Activated T-cell treated with anti-CD3 and anti-CD28 coated beads for 4 hours (primary cell): ENCODE measurements at regions not wholly inside any gene's neighbourhood (a gene's known extent, or its start where the extent isn't known, plus 50 kb on each side); places are given as distances from the start of the nearest gene placed in this dataset.

Experiments used
- DNase-seq: peaks from one replicate; pipeline ENCODE4 v3.0.0-alpha.2; 2020

DNA sequence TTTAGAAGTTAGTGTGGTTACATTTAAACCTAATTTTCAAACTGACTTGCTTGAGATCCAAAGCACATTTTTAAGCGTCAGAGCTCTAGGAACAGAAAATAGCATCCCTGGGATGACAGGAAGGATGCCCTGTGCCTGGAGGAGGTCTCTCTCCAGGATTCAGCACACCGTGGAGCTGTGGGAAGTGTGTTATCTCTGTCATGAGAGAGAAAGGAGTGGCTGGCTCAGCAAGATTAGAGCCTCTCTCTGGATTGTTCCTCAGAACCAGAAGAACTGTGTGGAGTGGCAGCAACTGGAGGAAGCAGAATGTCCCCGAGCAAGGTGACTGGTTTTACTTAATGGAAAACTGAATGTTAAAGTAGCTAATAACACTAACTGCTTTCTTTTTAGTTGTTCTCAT lies 233.6 kb upstream of the TGFBR2 start:
- DNase-seq = no peak

DNA sequence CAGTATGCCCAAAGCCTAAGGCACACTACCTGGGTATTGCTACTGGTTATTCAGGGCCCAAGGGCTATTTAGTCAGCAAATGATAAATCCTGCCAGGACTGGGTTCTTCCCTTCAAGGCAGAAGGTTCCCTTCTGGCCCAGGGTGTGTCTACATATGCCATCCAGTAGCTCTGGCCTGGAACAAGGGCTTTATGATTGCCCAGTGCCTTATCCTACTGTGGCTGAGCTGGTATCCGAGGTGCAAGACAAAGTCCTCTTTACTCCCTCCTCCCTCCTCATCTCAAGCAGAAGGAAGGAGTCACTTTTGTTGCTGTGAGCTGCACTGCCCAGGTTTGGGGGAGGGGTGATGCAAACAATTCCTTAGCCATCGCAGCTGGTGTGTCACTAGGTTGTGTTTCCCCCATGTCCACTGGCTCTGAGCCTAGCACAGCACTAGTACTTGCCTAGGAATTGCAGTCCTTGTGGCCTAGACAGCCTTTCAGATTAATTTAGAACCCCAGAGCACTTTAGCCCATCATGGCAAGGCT lies 221.8 kb upstream of the TGFBR2 start:
- no peak for DNase-seq

DNA sequence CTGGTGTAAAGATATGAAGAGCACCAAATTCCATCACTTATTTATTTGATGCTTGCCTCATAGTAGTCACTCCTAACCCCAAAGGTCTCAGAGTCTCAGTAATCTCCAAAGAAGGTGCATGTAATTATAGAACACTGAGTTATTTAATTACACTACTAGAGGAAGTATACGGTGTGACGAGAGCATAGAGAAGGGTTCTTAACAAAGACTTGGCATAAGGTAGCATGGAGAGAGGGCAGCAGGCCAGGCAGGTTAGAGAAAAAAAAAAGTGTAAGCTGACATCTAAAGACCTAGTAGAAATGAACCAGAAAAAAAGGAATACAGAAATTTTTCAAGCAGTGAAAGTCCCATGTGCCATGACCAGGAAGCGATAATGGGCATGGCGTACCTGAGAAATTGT lies 213.3 kb upstream of the TGFBR2 start:
- DNase-seq = no peak

DNA sequence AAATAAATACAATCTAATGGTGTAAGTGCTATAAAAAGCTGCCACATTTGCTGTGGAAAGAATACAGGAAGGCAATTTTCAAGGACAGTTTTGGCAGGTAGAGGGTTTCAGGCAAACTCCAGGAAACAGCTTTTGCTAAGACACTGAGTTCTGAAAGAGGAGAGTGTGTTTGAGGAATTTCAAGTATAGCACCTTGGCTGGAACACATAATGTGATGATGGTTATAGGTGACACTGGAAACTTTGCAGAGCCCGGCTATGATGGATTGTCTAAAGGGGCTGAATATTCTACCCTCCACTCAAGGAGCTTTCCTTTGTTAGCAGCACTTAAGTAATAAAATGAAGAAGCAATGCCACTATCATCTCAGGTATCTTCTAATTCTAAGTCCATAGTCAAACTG lies 209.4 kb upstream of the TGFBR2 start:
- DNase-seq = no peak

DNA sequence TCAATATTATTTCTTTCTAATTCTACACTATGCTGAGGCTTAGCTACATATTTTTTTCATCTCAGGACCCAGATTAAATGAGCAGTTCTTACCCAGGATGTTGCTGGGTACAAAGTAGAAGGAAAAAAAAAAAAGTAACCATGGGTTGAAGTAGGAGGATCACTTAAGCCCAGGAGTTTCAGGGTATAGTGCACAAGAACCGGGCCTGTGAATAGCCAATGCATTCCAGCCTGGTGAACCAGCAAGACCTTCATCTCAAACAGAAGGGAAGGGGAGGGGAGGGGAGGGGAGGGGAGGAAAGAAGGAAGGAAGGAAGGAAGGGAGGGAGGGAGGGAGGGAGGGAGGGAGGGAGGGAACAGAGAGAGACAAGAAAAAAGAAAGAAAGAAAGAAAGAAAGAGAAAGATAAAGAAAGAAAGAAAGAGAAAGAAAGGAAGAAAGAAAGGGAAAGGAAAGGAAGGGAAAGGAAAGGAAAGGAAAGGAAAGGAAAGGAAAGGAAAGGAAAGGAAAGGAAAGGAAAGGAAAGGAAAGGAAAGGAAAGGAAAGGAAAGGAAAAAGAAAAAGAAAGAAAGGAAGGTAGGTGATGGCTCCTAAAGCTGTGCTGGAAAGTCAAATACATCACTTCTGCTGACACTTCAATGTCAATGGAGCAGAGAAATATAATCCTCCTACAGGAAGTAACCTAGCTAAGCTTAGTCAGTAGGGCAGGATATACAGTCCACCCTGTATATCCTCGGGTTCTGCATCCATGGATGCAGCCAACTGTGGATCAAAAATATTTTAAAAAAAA lies 206.8 kb upstream of the TGFBR2 start:
- DNase-seq = no peak

DNA sequence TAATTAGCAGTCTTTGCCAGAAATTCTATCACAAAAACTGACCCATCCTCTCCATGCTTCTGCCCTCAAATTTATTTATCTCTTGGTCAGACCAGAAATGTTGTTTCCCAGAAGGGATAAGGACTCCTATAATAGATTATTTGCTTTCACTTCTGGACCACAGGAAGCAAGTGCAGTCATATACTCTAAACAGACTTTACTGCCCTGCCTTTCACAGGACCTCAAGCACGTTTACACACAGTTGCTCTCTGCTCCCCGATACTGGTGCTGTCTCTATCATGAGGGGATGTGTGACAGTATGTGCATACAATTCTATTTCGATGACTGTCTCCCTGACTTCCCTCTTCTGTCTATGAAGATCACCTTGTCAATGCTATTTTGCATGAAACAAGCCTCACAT lies 205.5 kb upstream of the TGFBR2 start:
- no peak for DNase-seq

DNA sequence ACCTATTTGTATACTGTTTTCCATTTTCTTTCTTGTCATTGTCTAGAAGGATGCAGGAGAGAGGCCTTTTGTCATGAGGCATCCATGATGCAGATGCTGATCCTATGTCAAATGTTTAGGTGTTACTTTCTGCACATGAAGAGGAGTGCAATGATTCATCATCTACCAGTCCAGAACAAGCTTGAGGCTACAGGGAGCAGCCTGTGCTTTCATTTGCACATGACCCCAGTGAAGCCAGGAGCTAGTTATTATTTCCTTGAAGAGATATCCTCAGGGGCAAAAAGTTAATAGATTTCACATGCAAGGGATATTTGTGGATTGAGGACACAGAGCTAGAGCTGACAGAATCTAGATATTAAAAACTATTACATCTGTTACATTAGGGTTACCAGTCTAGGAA lies 204.4 kb upstream of the TGFBR2 start:
- no peak for DNase-seq

DNA sequence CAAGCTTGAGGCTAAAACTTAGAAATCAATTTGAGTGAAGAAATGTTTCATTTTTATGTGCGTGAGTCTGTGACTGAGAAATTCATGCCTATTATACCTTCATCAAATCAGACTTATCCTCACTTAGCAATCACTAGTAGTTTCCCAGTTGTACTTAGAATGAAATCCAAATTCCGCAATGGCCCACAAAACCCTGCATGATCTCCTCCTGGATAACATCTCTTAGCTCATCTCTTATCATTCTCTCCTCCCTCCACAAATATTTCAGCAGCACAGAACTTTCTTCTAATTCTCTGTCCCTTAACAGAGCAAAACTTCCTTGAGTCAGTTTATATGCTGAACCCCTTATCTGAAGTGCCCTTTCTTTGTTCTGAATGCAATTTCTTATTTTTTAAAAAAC lies 198.8 kb upstream of the TGFBR2 start:
- no peak for DNase-seq

DNA sequence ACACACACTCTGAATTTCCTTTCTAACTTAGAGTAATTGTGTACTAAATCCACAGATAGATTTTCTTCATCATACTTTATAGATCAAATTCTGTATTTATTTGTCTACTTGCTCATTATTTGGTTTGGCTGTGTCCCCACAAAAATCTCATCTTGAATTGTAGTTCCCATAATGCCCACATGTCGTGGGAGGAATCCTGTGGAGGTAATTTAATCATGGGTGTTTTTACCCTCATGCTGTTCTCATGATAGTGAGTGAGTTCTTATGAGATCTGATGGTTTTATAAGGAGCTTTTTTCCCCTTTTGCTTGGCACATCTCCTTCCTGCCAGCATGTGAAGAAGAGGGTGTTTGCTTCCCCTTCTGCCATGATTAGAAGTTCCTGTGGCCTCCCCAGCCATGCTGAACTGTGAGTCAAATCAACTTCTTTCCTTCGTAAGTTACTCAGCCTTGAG lies 198.3 kb upstream of the TGFBR2 start:
- DNase-seq = no peak

DNA sequence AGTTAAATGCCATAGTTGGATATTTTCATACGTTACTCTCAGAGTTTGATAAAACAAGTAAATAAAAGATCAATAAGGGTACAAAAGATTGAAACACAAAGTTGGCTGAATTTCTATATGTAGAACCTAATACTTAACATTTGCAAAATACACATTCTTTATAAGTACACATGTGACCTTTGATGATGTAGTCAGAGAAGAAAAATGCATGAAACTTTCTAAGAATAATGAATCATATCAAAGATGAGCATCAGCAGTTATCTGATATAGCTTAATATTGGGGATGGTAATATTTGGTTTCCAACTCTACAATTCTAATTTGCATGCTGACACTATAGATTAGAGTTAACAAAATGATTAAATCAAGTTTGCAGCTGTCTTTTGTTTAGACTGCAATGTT lies 188.0 kb upstream of the TGFBR2 start:
- DNase-seq = no peak

DNA sequence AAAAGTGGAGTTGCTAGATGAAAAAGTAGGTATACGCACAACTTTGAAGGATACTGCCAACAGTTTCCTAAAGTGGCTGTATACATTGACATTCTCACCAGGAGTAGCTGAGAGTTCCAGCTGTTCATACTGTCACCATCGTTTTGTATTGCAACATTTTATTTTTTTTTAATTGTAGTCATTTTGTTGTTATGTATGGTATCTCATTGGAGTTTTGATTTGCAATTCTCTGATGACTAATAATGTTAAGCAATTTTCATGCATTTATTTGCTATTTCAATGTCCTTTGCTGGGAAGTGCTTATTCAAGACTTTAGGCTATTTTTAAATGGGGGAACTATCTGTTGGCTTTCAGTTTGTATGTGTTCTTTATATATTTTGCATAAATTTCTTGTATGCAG lies 185.1 kb upstream of the TGFBR2 start:
- DNase-seq = no peak

DNA sequence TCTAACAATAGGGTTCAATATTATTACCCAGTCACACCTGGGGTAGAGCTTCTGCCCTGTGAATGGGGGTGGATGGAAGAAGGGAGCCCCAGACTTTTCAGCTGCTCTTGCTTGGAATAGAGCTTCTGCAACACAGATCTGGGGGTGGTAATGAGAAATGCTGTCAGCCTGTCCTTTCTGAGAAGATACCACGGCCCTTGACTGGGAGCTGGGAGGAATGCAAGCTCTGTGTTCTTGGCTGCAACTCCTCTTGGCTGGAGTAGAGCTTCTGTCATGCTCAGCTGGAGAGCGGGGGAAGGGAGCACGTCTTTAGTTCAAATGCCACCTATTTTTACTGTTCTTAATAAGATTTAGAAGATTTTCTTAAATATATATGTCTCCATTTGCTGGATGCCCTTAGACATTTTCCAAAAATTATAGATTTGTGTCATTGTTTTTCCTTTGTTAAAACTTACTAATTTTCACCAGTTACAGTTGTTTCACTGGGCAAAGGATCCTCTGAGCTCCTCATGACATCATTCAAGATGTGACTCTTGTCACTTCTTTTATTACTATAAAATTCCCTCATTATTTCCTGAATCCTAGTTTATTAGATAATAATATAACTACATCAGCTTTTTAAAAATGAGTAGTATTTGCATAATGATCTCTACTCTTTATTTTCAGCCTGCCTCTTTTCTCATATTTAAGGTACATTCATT lies 180.0 kb upstream of the TGFBR2 start:
- no peak for DNase-seq

DNA sequence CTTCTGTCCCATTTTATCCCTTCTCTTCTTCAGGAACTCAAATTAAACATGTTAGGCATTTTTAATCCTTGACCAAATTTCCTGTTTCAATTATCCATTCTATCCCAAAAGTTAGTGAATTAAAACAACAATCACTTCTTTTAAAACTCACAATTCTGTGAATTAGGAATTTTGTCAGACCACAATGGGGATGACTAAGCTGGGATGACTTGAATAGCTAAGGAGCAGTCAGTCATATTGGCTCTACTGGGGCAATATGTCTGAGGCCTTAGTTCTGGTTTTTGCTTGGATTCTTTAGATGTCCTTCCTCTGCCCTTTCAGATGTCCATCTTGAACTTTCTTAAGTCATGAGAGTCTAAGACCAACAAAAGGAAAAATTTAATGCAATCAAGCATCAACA lies 178.2 kb upstream of the TGFBR2 start:
- DNase-seq = no peak

DNA sequence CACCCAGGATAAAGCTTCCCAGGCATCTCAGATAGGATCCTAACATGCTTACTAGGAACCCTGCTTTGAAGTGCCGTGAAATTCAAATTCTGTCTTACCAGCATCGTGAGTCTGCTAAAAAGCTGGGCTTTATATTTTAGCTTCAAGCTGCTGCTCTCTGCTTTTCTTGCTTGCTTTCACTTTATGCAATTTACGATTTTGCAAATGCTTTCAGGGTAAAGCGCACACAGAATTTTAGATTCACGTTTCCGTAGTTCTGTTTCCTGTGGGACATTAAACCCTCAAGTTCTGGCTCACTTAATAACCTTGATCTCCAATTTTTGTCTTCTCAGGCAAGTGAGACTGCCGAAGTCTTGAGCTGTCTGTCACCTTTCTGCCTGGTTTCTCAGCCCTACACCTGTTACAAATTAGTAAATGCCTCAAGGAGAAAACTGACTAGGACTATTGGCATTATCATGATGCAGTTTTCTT lies 170.5 kb upstream of the TGFBR2 start:
- DNase-seq = no peak

DNA sequence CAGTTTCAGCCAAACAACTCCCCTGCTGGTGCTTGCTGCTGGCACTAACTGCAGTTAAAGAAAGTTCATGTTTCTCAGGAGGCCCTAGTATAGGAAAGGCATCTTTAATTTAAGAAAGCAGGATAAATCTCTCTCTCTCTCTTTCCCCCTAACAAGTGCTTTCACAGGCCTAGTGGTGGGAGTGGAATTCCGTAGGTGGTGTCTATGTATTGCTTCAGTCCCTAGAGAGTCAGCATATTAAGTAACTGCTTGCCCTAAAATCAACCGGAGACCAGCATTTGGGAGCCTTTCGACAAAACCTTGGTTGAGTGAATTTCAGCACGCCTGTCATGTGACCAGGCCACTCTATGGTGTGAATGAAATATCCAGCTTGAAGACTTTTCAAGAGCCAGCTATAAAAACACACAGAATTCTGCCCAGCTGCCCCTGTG lies 169.2 kb upstream of the TGFBR2 start:
- no peak for DNase-seq

DNA sequence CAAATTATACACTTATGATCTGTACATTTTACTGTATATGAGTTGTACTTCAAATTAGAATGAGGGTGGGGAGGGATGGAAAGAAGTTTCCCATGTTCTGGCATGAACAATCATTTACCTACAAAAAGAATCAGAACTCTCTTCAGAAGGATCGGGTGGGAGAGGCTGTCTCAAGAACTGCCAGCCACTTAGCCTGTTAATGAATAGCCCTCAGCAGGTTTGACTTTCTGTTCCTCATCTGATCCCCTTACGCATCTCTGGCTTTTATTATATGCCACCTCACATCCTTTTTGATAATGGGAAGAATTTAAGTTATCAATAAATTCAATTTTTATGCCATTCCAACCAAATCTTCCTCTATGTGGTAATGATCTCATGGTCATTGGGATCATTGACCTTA lies 168.3 kb upstream of the TGFBR2 start:
- DNase-seq = no peak

DNA sequence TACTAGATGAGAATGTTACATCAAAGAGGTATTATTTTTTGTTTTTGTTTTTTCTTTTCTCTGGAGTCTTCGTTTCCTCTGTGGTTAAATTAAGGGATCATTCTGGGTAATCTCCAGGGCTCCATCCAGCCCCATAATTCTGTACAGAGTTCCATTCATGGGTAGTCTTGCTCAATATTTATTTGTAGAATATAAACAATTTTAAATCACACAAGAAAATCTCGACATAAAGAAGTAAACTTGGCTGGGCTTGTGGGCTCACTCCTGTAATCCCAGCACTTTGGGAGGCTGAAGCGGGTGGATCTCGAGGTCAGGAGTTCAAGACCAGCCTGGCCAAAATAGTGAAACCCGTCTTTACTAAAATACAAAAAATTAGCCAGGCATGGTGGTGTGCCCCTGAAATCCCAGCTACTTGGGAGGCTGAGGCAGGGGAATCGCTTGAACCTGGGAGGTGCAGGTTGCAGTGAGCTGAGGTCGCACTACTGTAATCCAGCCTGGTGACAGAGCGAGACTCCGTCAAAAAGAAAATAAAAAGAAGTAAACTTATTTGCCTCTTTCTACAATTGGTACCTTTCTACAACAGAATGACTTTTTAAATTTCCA lies 166.8 kb upstream of the TGFBR2 start:
- DNase-seq = no peak

DNA sequence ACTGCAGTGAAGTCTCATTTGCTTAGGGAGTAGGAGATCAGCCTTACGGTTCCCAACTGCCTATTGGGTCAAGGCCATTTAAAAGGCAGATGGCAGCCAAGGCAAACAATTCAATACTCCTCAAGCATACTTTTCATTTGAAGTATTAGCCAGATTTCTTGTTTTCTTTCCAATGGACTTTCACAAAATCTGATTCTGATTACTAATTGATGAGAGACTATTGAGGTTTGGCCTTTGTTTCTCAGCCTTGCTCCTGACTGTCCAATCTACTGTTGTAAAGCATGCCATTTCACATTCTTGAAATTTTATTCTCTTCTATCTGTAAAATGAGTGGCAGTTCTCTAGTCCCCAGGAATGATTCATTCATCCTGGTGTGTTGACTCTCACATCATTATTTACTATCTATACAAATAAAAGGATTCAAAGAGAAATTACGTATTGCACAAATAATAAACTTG lies 166.2 kb upstream of the TGFBR2 start:
- DNase-seq = no peak

DNA sequence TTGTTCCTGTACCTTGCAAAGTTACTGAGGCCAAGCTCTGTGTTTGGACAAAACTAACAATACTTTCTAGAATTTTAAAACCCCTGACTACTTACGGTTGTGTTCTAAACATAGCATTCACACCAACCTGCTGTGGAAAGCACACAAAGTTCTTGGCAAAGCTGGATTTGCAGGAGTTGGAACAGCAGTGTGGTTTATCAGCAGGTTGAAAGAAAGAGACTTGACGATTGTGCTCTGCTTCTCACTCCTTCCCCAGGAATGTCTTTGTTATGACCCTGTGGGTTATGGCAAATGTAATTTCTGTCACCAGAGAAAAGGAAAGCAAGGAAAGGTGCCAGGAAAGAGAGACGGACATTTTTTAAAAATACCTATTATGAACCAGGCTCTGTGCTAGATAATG lies 165.5 kb upstream of the TGFBR2 start:
- no peak for DNase-seq

DNA sequence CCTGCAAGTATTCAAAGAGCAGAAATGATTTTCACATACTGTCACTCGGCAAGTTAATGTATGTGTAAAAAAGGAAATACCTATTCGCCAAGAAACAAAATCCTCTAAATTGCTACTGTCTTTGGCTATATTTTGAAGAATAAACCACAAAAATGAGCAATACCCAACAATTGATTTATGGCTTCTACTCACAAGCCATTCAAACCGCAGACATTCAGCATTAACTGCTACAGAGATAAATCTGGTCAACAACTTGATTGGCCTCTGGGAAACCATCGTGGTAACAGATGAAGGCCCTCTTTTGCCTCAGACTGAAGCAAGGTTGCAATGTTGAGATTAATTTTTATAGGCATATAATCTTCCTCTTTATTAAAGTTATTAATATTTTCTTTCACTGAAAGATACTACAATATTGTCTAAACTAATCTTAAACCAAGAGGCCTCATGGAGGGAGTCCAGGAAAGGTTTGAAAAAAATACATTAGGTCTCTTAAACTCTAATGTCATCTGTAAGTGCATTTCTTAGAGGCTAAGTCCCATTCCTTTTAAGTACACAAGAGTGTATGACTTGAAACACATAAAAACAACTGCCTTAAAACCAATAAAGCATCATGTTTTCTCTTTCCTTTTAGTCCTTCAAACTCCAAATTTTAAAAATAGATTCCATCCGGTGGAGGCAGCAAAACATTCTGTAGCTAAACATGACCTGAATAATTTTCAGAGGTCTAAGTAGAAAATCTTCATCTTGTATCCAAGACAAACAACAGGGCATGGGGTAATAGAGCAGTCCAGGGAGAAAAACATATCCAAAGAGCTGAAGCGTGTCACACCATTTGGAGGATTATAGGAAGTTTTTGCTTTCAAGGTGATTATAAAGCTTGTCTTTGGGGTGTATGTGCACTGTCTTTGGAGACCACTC lies 162.4 kb upstream of the TGFBR2 start:
- DNase-seq = no peak

DNA sequence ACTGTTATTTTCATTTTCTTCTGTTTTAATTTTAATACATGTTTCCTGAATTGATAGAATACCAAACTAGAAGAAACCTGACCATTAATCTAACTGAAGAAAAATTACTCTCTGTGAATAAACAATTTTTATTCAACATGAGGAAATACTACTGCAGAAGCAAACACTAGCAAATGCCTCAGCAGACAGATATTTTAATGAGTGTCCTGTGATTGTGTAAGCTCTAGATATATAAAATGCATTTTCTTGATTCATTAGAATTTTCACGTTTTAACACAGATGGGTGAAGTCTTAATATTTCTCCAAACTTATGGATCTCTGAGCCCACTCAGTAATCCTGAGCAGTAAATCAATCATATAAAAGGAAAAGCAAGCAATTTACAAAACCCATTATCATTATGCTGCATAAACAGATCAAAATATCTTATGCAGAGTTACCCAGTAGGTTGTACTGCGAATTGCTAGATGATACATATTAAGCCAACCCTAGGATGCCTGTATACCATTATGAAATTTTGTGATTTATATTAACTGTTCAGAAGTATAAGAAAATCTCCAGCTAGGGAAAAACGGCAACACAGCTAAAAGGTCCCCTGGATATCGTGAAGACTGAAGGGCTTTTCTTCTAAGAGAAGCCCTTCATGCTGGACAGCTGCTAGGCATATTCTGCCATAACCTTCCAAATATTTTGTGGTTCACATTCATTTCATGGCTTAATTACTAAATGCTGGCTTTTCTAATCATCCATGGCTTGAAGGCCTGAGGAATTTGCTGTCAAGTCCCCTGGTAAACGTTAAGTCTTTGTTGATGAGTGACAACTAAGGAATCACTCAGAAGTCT lies 157.7 kb upstream of the TGFBR2 start:
- DNase-seq = no peak

DNA sequence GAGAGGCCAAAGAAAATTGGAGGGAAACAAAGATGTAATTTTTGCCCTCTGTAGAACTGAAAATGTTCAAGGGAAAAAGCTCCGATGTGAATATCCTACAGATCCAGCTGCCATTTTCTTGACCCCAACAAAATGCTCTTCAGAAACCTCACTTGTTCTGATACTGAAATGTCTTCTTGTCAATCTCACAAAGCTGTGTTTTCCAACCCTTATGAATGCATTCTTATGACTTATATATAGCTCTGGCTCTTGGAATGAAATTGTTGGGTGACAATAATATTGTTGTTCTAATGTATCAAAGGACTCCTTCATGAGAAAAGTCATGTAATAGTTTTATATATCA lies 157.1 kb upstream of the TGFBR2 start:
- no peak for DNase-seq
